Prostate gland (tissue), 2 donors: ENCODE measurements at regions not wholly inside any gene's neighbourhood (a gene's known extent, or its start where the extent isn't known, plus 50 kb on each side); places are given as distances from the start of the nearest gene placed in this dataset.
"Not testable (repeated sequence)": the region's sequence is repeated elsewhere in the genome, so short reads cannot be mapped to it uniquely, and the experiment has no call there.

Experiments
- DNase-seq: peaks from one replicate; pipeline ENCODE4 v3.0.0-alpha.2; 2019; ENCODE audit warnings: low spot score
- H3K27ac ChIP-seq, 2 donors: fragments of 200-600 bp; sonication (generic); 2 replicates each; pipeline ENCODE4 v1.5.1; 2017 to 2019
- H3K27me3 ChIP-seq: fragments of 200-600 bp; sonication (generic); replicated peaks from 2 replicates; pipeline ENCODE4 v1.5.1; 2019; ENCODE audit not compliant: insufficient read depth
- H3K36me3 ChIP-seq, 2 donors: fragments of 200-600 bp; sonication (generic); 1 replicate in 1 of 2; 2 replicates in 1 of 2; pipeline versions ENCODE4 v1.5.1 to v1.8.1; 2017 to 2019
- H3K4me1 ChIP-seq: fragments of 200-600 bp; sonication (generic); replicated peaks from 2 replicates; pipeline ENCODE4 v1.5.1; 2019
- H3K4me3 ChIP-seq, 2 donors: fragments of 200-600 bp; sonication (generic); 2 replicates each; pipeline ENCODE4 v1.5.1; 2017 to 2019
- H3K9me3 ChIP-seq: fragments of 200-600 bp; sonication (generic); 2 replicates; pipeline ENCODE4 v1.5.1; 2017
- POLR2A ChIP-seq: fragments of 450-650 bp; IDR thresholded peaks from one replicate; pipeline ENCODE4 v1.6.1; 2016; ENCODE audit warnings: antibody characterized with exemption, mild to moderate bottlenecking
- POLR2AphosphoS5 ChIP-seq: sonication (generic); formaldehyde crosslinking; IDR thresholded peaks from one replicate; pipeline ENCODE4 v1.6.1; 2017; ENCODE audit warnings: antibody characterized with exemption
- WGBS: methylation state at CpG from one replicate; pipeline ENCODE4 v1.1.5; 2018; 5-methylcytosine and 5-hydroxymethylcytosine counted together
- intact Hi-C: fragments of 100-400 bp; cut with DNase I; formaldehyde crosslinking; loops from one replicate; pipeline ENCODE4 v1.14.2; 2022
- TF ChIP-seq, protein P1 (sequence below), 4 experiments: fragments of 200-600 bp in 2 of 4; fragments of 450-650 bp in 2 of 4; sonication (generic) in 2 of 4; IDR thresholded peaks; 1 replicate in 3 of 4; 2 replicates in 1 of 4; pipeline ENCODE4 v1.5.1; 2016 to 2019; ENCODE audit warnings: antibody characterized with exemption in 4 of 4, mild to moderate bottlenecking in 2 of 4, moderate library complexity in 2 of 4

DNA sequence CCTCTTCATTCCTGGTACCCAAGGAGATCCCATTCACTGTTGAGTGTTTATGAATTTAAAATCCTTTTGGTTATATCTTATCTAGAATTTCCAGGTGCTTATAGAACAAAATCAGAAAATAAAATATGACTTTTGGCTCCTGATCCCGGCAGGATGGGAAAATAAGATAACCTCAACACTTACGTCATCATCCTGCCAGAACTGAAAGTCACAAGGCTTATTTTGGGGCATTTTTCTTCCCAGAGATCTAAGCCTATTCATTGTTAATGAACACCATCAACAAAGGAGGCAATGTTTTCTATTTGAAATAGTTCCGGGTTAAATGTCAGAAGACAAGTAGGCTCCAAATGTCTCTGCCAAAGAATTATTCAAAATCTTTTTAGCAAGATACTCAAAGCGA is 580.6 kb downstream of the TFAP2A start:
- Histone ChIP-seq H3K36me3 (no peaks in the 10 kb centered on the region), H3K4me1 (no peaks in the 10 kb centered on the region), H3K4me3 (no peak overlapping the region), H3K27ac (no peak overlapping the region), H3K9me3 (no peaks in the 10 kb centered on the region), H3K27me3 (no peaks in the 10 kb centered on the region)
- 71% methylated on average over 4 of the region's 4 CpGs for WGBS
- DNase-seq: no peak
- intact Hi-C loops: no loop called here
- TF ChIP-seq POLR2AphosphoS5 (no peak), POLR2A (no peak)
- TF ChIP-seq, protein P1, sequence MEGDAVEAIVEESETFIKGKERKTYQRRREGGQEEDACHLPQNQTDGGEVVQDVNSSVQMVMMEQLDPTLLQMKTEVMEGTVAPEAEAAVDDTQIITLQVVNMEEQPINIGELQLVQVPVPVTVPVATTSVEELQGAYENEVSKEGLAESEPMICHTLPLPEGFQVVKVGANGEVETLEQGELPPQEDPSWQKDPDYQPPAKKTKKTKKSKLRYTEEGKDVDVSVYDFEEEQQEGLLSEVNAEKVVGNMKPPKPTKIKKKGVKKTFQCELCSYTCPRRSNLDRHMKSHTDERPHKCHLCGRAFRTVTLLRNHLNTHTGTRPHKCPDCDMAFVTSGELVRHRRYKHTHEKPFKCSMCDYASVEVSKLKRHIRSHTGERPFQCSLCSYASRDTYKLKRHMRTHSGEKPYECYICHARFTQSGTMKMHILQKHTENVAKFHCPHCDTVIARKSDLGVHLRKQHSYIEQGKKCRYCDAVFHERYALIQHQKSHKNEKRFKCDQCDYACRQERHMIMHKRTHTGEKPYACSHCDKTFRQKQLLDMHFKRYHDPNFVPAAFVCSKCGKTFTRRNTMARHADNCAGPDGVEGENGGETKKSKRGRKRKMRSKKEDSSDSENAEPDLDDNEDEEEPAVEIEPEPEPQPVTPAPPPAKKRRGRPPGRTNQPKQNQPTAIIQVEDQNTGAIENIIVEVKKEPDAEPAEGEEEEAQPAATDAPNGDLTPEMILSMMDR (IDR thresholded peaks at IDR 0.05): no peak

DNA sequence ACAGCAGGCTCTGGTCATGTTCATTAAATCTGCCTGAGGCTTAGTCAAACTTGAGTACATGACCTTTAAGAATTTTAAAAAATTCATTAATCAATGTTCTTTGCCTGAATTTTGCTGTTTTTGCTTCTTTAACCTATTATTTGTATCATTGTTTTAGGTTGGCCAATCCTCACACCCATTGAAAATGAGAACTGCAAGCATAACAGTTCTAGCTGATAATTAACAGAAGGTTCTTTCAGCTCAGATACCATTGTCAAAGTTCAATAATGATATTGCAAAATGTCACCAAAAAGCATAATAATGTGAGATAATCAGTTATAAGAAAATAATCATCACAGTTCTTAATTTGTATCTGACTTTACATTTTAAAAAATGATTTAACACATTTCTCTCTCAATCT is 583.1 kb downstream of the TFAP2A start:
- no peaks in the 10 kb centered on the region for H3K4me1 ChIP-seq
- H3K9me3 ChIP-seq: no peaks in the 10 kb centered on the region
- intact Hi-C loops: no loop called here
- H3K4me3 ChIP-seq: no peak overlapping the region
- DNase-seq: no peak
- H3K27ac ChIP-seq: no peak overlapping the region
- TF ChIP-seq POLR2A (no peak), POLR2AphosphoS5 (no peak)
- TF ChIP-seq, protein P1 (IDR thresholded peaks at IDR 0.05): no peak
- no peaks in the 10 kb centered on the region for H3K36me3 ChIP-seq
- H3K27me3 ChIP-seq: no peaks in the 10 kb centered on the region

DNA sequence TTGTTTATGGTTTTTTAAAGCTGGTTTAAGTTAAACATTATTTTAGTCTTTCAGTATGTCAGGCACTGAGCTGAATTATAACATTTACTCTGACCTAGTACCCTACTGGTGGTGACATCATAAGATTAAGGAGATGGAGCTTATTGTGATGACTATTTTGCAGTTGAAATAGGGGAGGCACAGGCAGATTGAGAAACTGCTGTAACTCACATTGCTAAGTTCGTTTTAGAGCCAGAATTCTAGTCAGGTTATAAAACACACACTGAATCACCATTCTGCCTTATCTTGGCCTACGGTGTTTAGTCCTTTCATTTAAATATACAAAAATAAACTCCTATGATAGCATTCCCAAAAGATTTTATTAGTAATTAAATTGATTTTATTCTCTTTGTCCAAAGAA is 584.1 kb downstream of the TFAP2A start:
- TF ChIP-seq POLR2A (no peak), POLR2AphosphoS5 (no peak)
- TF ChIP-seq, protein P1 (IDR thresholded peaks at IDR 0.05): no peak
- Histone ChIP-seq H3K27ac (no peak overlapping the region), H3K36me3 (no peaks in the 10 kb centered on the region), H3K4me1 (no peaks in the 10 kb centered on the region), H3K9me3 (no peaks in the 10 kb centered on the region), H3K4me3 (no peak overlapping the region), H3K27me3 (no peaks in the 10 kb centered on the region)
- intact Hi-C loops: no loop called here
- WGBS: 48% methylated on average over 2 of the region's 2 CpGs
- DNase-seq: no peak

DNA sequence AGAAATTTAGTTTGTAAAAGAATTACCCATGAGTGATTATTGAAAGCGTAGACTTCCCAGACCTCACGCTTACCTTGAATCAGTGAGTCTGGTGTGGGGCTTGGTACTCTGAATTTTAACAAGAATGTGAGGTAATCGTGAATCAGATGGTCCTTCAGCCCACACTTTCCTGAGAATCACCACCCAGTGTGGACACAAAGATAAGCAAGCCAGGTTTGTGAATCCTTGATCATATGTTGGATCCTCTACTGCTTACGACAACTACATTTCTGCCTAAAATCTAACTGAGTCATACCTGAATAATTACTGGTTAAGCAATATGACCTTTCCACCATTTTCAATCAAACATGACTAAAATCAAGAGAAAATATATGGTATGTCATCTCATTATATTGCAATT is 589.3 kb downstream of the TFAP2A start:
- no peaks in the 10 kb centered on the region for H3K9me3 ChIP-seq
- H3K4me1 ChIP-seq: no peaks in the 10 kb centered on the region
- intact Hi-C loops: no loop called here
- H3K27me3 ChIP-seq: no peaks in the 10 kb centered on the region
- 94% methylated on average over 4 of the region's 4 CpGs for WGBS
- no peak overlapping the region for H3K27ac ChIP-seq
- H3K36me3 ChIP-seq: no peaks in the 10 kb centered on the region
- no peak for TF ChIP-seq POLR2AphosphoS5
- TF ChIP-seq, protein P1 (IDR thresholded peaks at IDR 0.05): no peak
- TF ChIP-seq POLR2A: no peak
- no peak overlapping the region for H3K4me3 ChIP-seq
- no peak for DNase-seq

DNA sequence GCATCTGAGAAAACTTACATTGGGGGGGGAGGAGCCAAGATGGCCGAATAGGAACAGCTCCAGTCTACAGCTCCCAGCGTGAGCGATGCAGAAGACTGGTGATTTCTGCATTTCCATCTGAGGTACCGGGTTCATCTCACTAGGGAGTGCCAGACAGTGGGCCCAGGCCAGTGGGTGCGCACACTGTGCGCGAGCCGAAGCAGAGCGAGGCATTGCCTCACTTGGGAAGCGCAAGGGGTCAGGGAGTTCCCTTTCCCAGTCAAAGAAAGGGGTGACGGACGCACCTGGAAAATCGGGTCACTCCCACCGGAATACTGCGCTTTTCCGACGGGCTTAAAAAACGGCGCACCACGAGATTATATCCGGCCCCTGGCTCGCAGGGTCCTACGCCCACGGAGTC is 604.1 kb downstream of the TFAP2A start:
- H3K36me3 ChIP-seq, H3K27ac ChIP-seq, H3K9me3 ChIP-seq, H3K4me3 ChIP-seq, H3K27me3 ChIP-seq, intact Hi-C loops, DNase-seq, H3K4me1 ChIP-seq: not testable (repeated sequence)
- 93% methylated on average over 24 of the region's 24 CpGs for WGBS
